Pulmonary artery endothelial cell (primary cell): ENCODE measurements at regions not wholly inside any gene's neighbourhood (a gene's known extent, or its start where the extent isn't known, plus 50 kb on each side); places are given as distances from the start of the nearest gene placed in this dataset.
"Not testable (repeated sequence)": the region's sequence is repeated elsewhere in the genome, so short reads cannot be mapped to it uniquely, and the experiment has no call there.

Experiments used
- DNase-seq: peaks from one replicate; pipeline ENCODE4 v3.0.0-alpha.2; 2011; ENCODE audit warnings: low read depth, low spot score

DNA sequence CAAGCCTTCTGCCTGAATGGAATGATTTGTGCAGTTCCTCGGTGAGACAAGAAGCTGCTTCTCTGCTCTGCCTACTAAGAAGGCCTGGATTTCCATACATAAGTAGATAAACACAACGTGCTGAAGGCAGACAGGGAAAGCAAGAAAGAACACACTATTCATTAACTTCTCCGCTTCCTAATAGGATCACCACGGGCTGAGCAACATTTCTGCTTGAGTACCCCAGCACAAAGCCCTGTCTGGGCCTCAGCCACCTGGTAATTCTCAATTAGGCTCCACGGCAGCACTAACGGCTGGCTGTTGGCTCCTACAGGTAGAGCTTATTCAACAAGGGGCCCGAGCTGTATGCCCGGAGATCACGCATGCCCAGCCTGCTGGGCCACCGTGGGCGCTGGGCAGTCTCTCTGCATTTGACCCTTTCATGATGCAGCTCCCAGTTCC, 1156.6 kb downstream of the TBC1D22A start:
- no peak for DNase-seq

DNA sequence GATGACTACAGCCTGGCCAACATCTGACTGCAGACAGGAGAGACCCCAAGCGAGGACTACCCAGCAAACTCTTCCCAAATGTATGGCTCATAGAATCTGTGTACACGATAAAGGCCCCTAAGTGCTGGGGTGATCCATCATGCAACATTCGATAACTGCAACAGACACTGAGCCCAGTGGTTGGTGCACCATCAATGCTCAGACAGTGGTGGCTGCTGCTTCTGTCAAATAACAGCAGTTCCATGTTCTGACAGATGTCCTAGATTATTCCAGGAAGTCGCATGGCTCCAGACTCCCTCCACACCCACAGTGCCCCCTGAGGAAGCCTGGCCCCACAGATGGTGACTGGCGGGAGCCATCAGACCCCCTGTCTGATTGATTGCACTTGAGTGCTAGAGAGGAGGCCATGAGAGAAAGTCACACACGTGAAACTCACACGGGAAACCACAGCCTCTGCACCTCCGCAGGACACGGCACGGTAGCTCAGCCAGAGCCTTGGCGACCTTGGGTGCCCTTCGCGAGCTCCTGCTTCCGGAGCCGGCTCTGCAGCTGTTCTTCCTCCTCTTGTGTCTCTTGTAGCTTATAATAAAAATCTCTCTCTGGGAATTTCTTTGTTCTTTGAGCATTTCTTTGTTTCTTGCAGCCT, 1155.9 kb downstream of the TBC1D22A start:
- no peak for DNase-seq

DNA sequence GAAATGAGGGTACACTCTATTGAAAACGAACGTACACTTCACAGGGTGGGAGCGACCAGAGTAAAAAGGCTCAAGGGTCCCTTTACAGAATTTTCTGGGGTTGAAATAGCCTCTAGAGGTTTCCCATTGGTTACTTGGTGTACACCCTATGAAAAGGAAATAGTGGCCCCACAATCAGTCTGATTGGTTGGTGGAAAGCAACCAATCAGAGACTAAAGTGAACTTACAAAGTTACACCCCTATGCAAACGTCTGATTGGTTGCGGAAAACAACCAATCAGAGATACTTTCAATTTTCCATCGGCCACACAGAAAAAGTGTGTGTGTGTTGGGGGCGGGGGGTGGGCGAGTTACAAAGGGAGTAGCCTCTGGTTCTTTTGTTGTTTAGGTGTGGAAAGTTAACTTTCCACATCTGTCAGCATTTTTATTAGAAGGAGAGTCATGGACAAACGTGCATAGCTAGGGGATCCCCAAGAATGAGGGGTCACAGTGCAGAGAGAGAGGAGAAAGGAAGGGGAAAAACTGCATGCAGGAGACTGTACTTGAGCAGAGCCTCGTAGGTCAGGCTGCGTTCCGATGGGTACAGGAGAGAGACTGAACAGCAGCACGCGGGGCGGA, 1152.1 kb downstream of the TBC1D22A start:
- DNase-seq, result no peak

DNA sequence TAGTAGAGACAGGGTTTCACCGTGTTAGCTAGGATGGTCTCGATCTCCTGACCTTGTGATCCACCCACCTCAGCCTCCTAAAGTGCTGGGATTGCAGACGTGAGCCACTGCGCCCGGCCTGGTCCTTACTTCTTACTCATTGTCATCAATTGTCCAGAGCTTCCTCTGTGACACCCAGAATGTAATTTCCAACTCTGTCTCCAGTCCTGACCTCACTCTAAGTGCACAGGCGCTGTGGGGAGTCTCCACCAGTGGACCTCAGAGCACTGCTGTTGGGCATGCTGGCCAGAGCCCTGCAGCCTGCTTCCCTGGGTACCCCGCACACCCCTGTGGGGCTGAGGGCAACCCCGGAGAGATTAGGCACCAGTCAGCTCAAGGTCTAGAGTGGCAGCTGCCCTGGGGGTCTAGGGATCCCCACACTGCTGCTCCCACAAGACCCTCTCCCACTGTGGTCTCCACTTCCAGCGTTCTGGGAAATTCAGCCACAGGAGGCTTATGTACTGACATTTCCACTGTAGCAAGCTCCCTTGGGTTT, 1140.3 kb downstream of the TBC1D22A start:
- DNase-seq, result no peak

DNA sequence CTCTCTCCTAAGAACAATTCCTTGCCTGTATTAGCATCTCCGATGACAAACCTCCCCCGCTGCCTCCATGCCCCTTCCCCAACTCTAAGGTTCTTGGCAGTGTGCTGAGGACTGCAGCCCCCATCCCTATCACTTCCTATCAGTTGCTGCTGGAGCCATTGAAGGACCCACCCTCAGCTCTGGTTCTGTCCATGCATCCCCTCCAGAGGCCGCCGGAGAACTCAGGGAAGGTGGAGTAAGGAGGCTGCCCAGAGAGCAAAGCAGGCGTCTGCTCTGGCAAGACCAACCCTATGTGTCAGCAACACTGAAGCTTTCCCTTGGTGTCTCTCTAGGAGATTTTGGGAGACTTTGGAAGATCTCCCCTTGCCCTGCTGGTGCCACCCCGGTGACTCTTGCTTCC, 1139.5 kb downstream of the TBC1D22A start:
- no peak for DNase-seq

DNA sequence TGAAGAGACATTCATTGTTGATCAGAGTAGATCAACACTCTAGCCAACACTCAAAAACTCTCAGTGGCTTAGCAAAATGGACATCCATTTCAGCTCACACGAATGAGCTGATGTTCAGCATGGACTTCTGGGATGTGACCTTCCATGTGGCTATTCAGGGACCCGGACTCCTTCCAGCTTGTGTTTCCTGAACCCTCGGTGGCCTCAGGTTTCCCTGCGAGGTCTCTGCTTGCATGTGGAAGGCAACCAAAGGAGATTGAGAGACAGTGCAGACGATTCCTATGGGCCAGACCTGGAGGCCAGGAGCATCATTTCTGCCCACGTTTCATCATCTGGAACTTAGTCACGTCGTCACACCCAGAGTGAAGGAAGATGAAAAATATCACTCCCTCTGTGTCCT, 1137.4 kb downstream of the TBC1D22A start:
- no peak for DNase-seq

DNA sequence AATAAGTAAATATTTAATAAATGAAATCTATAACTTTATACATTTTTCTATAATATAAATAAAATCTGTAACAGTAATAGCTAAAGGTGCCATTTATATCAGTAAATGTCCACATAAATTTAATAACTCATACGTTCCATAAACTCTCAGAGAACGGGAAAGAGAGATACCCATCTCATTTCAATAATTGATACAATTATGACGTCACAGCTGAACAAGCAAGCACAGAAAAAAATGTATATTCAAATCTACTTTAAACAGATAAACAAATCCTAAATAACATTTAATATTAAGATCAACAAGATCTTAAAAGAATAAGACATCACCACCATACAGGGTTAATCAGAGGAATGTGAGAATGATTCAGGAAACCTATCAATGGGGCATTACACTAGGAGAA, 1136.5 kb downstream of the TBC1D22A start:
- DNase-seq, result no peak

DNA sequence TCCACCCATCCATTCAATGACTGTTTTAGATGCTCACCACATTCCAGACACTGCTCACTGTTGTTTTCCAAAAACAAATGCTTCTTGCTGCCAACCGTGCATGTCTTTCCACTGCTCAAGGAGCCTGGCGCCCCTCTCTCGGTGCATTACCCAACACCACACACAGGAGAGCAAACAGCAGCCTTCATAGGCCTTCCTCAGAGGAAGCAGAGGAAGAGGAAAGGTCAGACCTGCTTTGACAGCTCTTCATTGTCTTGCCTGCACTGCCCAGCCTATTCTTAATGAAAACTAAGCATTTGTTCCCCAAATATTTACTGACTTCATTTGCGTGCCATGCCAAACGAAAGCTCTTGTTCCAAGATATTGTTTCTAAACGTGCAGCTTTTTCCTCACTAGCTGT, 1129.2 kb downstream of the TBC1D22A start:
- no peak for DNase-seq

DNA sequence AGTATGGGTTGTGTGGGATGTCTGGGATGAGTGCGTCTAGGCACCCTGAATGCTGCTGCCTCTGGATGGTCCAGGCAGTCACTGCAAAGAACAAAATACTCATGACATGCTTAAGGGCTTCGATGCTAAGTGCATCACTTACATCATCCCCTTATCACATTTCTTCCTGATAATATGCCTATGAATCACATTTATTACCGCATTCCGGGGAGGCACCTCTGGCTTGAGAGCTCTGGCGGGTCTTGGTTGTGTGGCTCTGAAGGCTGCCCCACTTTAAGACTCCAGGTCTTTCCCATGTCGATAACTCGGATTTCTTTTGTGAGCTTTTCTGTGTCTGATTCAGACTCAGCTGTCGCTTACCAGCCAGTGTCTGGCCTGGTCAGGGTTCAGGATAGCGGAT, 1126.4 kb downstream of the TBC1D22A start:
- DNase-seq, result no peak

DNA sequence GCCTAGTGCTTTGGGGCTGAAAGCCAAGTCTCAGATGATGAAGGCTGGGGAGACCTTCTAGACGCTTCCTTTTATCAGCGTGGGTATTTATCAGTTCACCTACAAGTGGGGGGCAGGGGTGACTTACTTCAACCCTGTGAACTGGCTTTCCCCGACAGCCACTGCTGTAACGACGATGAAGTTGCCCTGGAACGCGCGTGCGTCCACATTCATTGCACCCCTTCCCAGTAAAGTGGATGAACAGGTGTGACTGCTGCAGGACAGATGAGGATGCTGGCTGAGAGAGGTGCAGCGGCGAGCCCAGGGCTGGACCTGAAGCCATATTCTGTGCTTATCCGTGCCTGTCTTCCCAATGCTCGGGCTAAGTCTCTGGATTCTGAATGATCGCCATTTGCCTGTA, 1122.3 kb downstream of the TBC1D22A start:
- no peak for DNase-seq

DNA sequence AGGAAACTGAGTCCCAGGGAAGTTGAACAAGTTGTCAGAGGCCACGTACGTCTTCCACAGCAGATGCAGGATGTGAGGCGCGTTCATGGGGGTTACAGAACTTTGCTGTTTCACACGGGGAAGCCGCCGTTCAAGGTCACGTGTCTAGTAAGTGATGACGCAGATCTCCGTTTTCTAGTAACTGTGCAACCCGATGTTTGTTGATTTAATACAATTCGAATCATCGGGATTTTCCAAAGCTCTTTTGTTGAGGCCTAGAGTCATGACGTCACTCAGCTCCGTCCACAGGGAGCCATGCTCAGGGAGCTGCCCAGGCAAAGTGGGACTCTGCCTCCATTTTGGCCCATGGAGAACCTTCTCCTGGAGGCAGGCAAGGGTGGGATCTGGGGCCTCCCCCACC, 1121.8 kb downstream of the TBC1D22A start:
- no peak for DNase-seq

DNA sequence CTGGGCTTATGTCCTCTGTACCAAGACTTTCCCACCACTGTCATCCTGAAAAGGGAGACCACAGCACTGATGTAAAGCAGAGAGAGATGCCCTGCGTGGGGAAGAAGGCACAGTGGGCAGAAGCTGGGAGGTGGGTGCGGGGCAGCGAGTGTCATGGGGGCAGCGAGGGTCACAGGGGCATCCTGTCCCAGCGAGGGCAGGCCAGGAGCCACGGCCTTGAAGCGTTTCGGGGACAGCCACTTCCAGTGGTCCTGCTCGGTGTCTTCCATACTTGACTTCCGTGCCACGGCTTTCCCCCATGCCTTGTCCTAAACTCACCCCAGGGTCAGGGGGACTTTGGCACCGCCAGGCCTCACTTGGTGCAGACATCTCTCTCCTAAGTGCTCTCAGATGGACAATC, 1121.3 kb downstream of the TBC1D22A start:
- no peak for DNase-seq

DNA sequence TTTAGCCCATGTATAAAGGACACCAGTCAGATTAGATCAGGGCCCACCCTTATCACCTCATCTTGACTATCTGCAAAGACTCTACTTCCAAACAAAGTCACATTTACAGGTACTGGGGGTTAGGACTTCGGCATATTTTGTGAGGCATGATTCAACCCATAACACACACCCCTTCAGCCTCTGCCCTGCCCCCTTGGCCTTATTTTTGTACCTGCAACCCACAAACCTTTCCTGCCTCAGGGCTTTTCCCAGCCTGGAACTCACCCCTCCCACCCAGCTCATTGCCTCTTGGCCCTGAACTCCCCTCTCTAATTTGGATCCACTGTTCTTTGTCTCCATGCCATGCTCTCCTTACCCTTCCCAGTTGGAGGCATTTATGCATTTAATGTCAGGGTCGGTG, 1116.9 kb downstream of the TBC1D22A start:
- no peak for DNase-seq

DNA sequence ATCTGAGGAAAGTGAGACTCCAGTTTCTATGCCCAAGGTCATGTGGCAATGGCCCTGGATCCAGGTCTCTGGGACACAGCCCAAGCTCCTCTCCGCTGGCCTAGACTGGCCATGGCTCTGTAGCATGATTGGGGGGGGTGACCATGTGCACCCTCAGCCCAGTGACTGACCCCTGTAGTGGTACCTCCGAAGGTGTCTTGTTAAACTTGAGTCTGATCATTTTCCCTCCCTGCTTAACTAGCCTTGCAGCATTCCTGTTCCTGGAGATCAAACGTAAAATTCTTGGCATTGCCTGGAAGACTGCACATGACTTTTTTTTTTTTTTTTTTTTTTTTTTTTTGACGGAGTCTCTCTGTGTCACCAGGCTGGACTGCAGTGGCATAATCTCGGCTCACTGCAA, 1116.0 kb downstream of the TBC1D22A start:
- DNase-seq, result no peak

DNA sequence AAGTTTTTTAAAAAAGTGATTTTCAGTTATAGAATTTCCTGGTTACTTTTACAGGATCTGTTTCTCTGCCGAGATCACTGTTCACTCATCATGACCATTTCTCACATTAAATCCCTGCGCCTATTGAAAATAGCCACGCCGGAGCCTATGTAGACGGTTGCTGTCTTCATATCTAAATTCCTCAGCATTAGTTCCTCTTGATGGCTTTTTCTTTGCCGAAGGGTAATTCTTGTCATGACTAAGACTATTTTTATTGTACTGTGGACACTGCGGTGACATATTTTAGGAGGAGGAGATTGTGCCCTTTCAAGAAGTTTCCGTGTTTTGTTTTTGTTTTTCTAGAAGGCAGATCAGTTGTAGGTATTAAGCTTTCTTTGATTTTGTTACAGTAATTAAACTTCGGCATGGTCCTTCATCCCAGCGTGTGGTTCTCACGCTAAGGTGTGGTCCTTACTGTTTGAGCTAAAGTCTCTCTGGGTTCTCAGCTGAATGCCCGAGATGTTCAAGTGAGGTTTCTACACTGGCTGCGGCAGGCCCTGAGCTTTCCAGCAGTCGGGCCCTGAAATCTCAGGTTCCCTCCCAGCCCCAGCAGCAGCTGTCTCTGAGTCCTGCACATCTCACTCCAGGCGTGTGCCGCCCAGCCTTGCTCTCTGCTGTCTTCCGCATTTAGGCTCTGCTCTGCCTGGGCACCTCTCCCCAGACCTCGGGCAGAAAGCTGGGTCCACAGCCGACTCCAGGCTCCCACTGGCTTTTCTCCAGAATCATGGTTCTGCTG, 1110.5 kb downstream of the TBC1D22A start:
- DNase-seq, result no peak

DNA sequence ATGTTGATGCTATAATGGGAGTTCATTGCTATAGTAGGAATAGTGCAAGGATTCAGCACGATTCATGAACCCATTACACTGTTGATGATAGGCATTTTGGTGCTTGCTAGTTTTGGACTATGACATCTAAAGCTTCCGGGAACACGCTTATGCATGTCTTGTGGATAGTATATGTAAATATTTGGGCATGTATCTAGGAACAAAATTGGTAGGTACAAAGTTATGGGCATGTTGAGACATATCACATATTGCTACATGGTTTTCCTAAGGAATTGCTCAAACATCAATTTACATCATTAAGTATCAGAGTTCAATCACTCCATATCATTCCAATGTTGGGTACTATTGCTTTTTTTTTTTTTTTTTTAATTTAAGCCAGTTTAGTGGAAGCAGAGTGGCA, 1103.2 kb downstream of the TBC1D22A start:
- DNase-seq, result no peak

DNA sequence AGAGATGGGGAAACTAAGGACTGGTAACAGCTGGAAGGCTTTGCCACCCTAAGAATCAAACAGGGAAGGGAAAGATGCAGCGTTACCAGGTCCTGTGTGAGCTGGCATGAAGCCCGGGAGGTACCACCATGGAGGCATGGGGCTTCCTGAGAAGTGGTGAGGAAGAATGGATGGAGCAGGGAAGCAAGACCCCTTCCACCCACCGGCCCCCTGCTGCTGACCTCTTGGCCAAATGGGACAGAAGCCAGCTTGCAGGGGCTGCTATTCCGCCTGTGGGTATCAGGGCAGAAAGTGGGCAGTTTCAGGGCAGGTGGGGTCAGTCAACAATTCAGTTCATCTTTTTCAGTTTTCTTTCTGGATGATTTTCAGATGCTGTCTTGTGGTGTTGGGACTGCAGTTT, 1099.9 kb downstream of the TBC1D22A start:
- DNase-seq, result no peak

DNA sequence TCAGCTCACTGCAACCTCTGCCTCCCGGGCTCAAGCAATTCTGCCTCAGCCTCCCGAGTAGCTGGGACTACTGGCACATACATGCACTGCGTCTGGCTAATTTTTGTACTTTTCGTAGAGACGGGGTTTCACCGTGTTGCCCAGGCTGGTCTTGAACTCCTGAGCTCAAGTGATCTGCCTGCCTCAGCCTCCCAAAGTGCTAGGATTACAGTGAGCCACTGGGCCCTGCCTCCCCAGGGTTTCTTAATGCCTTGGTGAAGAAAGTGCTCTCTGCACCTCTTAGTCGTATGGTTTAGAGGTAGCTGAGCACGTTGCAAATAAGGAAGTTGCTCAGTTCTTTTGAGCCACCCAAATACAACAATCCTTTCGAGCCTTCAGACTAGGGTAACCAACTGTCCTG, 1098.5 kb downstream of the TBC1D22A start:
- not testable (repeated sequence) for DNase-seq

DNA sequence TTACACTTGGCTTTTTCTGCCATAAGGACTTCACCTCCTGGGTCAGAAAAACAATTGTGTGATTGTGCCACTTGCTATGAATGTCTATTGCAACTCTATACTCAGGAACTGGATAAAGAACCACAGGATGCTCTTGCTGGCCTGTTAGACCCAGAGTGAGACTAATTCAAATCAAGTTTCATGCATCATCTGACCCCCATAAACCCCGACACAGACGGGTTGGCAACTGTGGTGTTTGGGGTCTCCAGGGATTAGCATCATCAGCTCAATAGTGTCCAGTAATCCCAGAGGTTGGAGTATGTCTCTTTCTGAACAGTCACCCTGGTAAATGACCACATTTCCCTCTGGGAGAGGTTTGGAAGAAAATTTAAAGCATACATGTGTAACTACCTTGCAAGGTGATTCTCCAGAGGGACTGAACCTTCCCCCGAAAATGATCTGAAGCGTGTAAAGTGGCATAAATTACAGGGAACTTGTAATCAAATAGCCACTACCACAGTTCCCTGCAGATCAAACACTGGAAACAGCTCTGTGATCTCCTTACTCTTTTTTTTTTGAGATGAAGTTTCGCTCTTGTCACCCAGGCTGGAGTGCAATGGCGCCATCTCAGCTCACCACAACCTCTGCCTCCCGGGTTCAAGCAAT, 1097.6 kb downstream of the TBC1D22A start:
- DNase-seq, result no peak

DNA sequence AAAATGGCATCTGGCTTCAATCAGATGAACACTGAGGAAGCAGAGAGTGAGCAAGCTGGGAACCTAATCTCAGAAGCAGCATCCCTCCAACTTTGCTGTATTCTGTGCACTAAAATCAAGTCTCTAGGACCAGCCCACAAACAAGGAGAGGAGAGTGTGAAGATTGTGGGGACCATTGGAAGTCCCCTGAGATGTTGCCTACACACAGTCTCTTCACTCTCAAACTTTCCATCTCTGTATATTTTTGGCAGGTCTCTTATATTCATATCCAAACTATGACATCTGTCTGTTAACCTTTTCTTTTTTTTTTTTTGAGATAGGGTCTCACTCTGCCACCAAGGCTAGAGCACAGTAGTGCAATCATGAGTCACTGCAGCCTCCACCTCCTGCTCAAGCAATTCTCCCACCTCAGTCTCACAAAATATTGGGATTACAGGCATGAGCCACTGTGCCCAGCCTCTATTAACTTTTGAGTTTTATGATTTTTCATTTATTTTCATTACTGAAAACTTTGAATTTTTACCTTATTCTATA, 1096.4 kb downstream of the TBC1D22A start:
- DNase-seq, result no peak

DNA sequence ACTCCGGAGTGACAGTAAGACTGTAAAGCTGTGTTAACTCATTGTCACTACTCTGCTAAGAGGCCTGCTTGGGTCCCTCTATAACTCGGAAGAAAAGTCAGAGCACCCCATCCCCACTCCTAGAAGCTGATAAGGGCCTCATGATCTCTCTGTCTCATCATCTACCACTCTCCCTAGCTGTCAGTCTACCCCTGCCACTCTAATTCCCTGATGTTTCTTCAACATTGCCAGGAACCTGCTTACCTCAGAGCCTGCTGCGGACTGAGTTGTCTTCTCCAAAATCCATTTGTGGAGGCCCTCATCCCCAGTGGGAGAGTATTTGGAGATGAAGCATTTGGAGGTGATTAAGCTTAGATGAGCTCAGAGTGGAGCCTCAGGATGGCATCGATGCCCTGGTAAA, 1092.2 kb downstream of the TBC1D22A start:
- no peak for DNase-seq

DNA sequence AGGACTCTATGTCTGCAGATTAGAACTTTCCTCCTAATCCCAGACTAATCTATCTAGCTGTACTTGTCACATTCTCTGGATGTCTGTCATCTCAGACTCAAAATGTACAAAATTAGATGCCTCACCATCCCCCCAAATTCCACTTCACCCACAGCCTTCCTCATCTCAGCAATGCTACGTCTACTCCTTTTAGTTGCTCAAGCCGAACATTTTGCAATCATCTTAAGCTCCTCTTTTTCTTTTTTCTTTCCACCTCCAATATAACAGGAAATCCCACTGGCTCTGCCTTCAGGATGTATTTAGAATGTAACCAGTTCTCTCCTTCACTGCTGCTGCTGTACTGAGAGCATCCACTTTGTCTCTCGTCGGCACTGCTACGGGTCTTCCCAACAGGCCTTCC, 1091.8 kb downstream of the TBC1D22A start:
- no peak for DNase-seq
